ENCODE measurements at regions not wholly inside any gene's neighbourhood (a gene's known extent, or its start where the extent isn't known, plus 50 kb on each side); places are given as distances from the start of the nearest gene placed in this dataset.

DNA sequence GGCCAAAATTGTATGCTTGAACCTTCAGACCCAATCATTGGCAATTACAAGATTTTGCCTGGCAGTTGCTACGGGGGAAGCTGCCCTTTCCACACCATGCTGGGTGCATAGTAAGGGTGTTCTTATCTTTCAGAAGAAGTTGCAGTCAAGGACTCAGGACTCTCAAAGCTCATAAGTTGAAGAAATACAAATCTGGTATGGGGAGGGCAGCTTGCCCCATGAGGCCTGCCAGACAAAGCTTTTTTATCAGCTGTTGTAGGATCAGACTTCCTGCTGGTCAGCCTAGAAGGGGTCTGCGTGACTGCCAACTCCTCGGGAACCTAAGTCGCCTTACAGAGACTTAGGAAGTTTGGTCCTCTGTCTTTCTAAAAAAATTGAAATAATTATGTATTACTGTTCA lies 174.9 kb upstream of the TECRL start:
- ChIA-PET POLR2A (no interaction called here), CTCF (interaction anchor here (0.9 to 1.5 kb wide), 4 partner anchors 8 to 18 kb away, joined by 3 to 5 read pairs (median 4); no protein-coding TSS in a partner anchor)
- Mint-ChIP-seq H3K27me3 (no peaks in the 10 kb centered on the region), H3K4me1 (no peaks in the 10 kb centered on the region), H3K27ac (no peak overlapping the region), H3K9me3 (ENCODE audit: insufficient read depth) (no peaks in the 10 kb centered on the region), H3K4me3 (no peak overlapping the region)
- H4K20me1 ChIP-seq (ENCODE audit: control insufficient read depth, insufficient read depth, low read length, poor library complexity, severe bottlenecking): no peaks in the 10 kb centered on the region
- WGBS (ENCODE audit: insufficient coverage): no CpG with 5 or more reads among the region's 4 CpGs
- H3K4me3 ChIP-seq (ENCODE audit: control extremely low read depth in 1 of 5, extremely low read depth in 1 of 5, insufficient read depth in 1 of 5, low read depth in 2 of 5, low read length in 4 of 5): no peak overlapping the region
- no peaks in the 10 kb centered on the region for H3K4me1 ChIP-seq (ENCODE audit: control insufficient read depth in 2 of 2, insufficient read depth in 2 of 2, low read length in 2 of 2)
- H3K9me3 ChIP-seq (ENCODE audit: control extremely low read depth in 1 of 3, control insufficient read depth in 2 of 3, insufficient read depth in 1 of 3, low read length in 2 of 3): no peaks in the 10 kb centered on the region
- no peaks in the 10 kb centered on the region for H3K79me2 ChIP-seq (ENCODE audit: control insufficient read depth, insufficient read depth, low read length)
- H3K27me3 ChIP-seq (replicated peaks in 1 of 4; ENCODE audit: control extremely low read depth in 1 of 4, control insufficient read depth in 3 of 4, insufficient read depth in 4 of 4, low read length in 3 of 4): no peaks in the 10 kb centered on the region
- H2AFZ ChIP-seq (ENCODE audit: insufficient read depth, low read depth, low read length, poor library complexity, severe bottlenecking): no peak overlapping the region
- H3K36me3 ChIP-seq (replicated peaks in 1 of 2; ENCODE audit: control extremely low read depth in 1 of 2, control insufficient read depth in 1 of 2, extremely low read depth in 1 of 2, insufficient read depth in 2 of 2, low read length in 1 of 2): no peaks in the 10 kb centered on the region
- DNase-seq (no peak), ATAC-seq (ENCODE audit: low read depth) (no peak)
- TF ChIP-seq, protein P1, sequence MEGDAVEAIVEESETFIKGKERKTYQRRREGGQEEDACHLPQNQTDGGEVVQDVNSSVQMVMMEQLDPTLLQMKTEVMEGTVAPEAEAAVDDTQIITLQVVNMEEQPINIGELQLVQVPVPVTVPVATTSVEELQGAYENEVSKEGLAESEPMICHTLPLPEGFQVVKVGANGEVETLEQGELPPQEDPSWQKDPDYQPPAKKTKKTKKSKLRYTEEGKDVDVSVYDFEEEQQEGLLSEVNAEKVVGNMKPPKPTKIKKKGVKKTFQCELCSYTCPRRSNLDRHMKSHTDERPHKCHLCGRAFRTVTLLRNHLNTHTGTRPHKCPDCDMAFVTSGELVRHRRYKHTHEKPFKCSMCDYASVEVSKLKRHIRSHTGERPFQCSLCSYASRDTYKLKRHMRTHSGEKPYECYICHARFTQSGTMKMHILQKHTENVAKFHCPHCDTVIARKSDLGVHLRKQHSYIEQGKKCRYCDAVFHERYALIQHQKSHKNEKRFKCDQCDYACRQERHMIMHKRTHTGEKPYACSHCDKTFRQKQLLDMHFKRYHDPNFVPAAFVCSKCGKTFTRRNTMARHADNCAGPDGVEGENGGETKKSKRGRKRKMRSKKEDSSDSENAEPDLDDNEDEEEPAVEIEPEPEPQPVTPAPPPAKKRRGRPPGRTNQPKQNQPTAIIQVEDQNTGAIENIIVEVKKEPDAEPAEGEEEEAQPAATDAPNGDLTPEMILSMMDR (IDR thresholded peaks at IDR 0.05): no peak
- no peak for TF ChIP-seq EZH2 (IDR thresholded peaks at IDR 0.05; ENCODE audit: borderline replicate concordance, insufficient read depth, low read depth, low read length, poor library complexity, severe bottlenecking)
- no peak overlapping the region for H3K27ac ChIP-seq (ENCODE audit: low read length in 2 of 2)
- H3K4me2 ChIP-seq (replicated peaks; ENCODE audit: low read depth, low read length, poor library complexity, severe bottlenecking): no peak overlapping the region
- intact Hi-C loops (cut with micrococcal nuclease): no loop called here
- no peak overlapping the region for H3K9ac ChIP-seq (ENCODE audit: low read length)

DNA sequence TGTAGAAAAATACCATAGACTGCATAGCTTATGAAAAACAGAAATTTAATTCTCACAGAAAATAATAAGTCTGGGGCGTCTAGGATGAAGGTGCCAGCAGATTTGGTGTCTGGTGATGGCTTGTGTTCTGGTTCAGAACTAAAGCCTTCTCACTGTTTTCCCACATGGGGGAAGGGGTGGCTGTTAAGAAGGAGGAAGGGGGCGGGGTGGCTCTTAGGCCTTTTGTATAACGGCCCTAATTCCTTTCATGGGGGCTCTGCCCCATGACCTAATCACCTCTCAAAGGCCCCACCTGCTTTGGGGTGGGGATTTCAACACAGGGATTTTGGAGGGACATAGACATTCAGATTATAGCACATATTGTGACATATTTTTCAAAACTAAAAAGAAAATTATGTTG lies 173.2 kb upstream of the TECRL start:
- no peak overlapping the region for H3K4me3 ChIP-seq (ENCODE audit: control extremely low read depth in 1 of 5, extremely low read depth in 1 of 5, insufficient read depth in 1 of 5, low read depth in 2 of 5, low read length in 4 of 5)
- no CpG with 5 or more reads among the region's 3 CpGs for WGBS (ENCODE audit: insufficient coverage)
- Mint-ChIP-seq H3K27ac (no peak overlapping the region), H3K4me3 (no peak overlapping the region), H3K9me3 (ENCODE audit: insufficient read depth) (no peaks in the 10 kb centered on the region), H3K27me3 (no peaks in the 10 kb centered on the region), H3K4me1 (no peaks in the 10 kb centered on the region)
- no peak for ATAC-seq (ENCODE audit: low read depth)
- no peak for TF ChIP-seq EZH2 (IDR thresholded peaks at IDR 0.05; ENCODE audit: borderline replicate concordance, insufficient read depth, low read depth, low read length, poor library complexity, severe bottlenecking)
- TF ChIP-seq, protein P1 (IDR thresholded peaks at IDR 0.05): no peak
- H2AFZ ChIP-seq (ENCODE audit: insufficient read depth, low read depth, low read length, poor library complexity, severe bottlenecking): no peak overlapping the region
- intact Hi-C loops (cut with micrococcal nuclease): no loop called here
- CTCF ChIA-PET: interaction anchor here (1.1 kb wide), 1 partner anchor 9 kb away, joined by 5 read pairs; no protein-coding TSS in a partner anchor
- H3K36me3 ChIP-seq (replicated peaks in 1 of 2; ENCODE audit: control extremely low read depth in 1 of 2, control insufficient read depth in 1 of 2, extremely low read depth in 1 of 2, insufficient read depth in 2 of 2, low read length in 1 of 2): no peaks in the 10 kb centered on the region
- H3K9me3 ChIP-seq (ENCODE audit: control extremely low read depth in 1 of 3, control insufficient read depth in 2 of 3, insufficient read depth in 1 of 3, low read length in 2 of 3): no peaks in the 10 kb centered on the region
- H4K20me1 ChIP-seq (ENCODE audit: control insufficient read depth, insufficient read depth, low read length, poor library complexity, severe bottlenecking): no peaks in the 10 kb centered on the region
- POLR2A ChIA-PET: no interaction called here
- H3K4me2 ChIP-seq (replicated peaks; ENCODE audit: low read depth, low read length, poor library complexity, severe bottlenecking): no peak overlapping the region
- H3K4me1 ChIP-seq (ENCODE audit: control insufficient read depth in 2 of 2, insufficient read depth in 2 of 2, low read length in 2 of 2): no peaks in the 10 kb centered on the region
- no peaks in the 10 kb centered on the region for H3K27me3 ChIP-seq (replicated peaks in 1 of 4; ENCODE audit: control extremely low read depth in 1 of 4, control insufficient read depth in 3 of 4, insufficient read depth in 4 of 4, low read length in 3 of 4)
- H3K9ac ChIP-seq (ENCODE audit: low read length): no peak overlapping the region
- no peaks in the 10 kb centered on the region for H3K79me2 ChIP-seq (ENCODE audit: control insufficient read depth, insufficient read depth, low read length)
- DNase-seq: no peak
- H3K27ac ChIP-seq (ENCODE audit: low read length in 2 of 2): no peak overlapping the region

Measured in B cell (primary cell).